H1 (cell line): ENCODE measurements at regions not wholly inside any gene's neighbourhood (a gene's known extent, or its start where the extent isn't known, plus 50 kb on each side); places are given as distances from the start of the nearest gene placed in this dataset.

Experiments used
- BACH1 ChIP-seq: IDR thresholded peaks from 2 replicates; pipeline ENCODE4 v1.6.1; 2012; ENCODE audit warnings: low read length, improper control_type of control experiment
- JUND ChIP-seq: IDR thresholded peaks from 2 replicates; pipeline ENCODE4 v1.6.1; 2011; ENCODE audit warnings: mild to moderate bottlenecking, improper control_type of control experiment, low read length
- POLR2A ChIP-seq, 2 experiments: IDR thresholded peaks; 1 replicate in 1 of 2; 2 replicates in 1 of 2; pipeline ENCODE4 v1.6.1; 2011; ENCODE audit warnings: low read depth in 2 of 2, low read length in 2 of 2, mild to moderate bottlenecking in 2 of 2; ENCODE audit errors: control extremely low read depth in 1 of 2
- POLR2AphosphoS5 ChIP-seq: IDR thresholded peaks from 2 replicates; pipeline ENCODE4 v1.6.1; 2011; ENCODE audit warnings: low read depth, low read length
- RAD21 ChIP-seq, 2 experiments: IDR thresholded peaks in 1 of 2; conservative IDR thresholded peaks in 1 of 2; 2 replicates each; pipeline ENCODE4 v1.6.1; 2011; ENCODE audit warnings: low read depth in 2 of 2, low read length in 2 of 2, improper control_type of control experiment in 1 of 2, inconsistent platforms in 1 of 2, mild to moderate bottlenecking in 1 of 2, moderate library complexity in 1 of 2
- RBBP5 ChIP-seq: IDR thresholded peaks from 2 replicates; pipeline ENCODE4 v1.7.1; 2012; ENCODE audit warnings: low read depth, mild to moderate bottlenecking, inconsistent platforms, low read length, moderate library complexity, borderline replicate concordance
- RFX5 ChIP-seq: IDR thresholded peaks from 2 replicates; pipeline ENCODE4 v1.6.1; 2011; ENCODE audit warnings: low read depth, low read length, improper control_type of control experiment, borderline replicate concordance
- SIN3A ChIP-seq, 2 experiments: IDR thresholded peaks in 1 of 2; conservative IDR thresholded peaks in 1 of 2; 2 replicates each; pipeline ENCODE4 v1.6.1; 2011 to 2012; ENCODE audit warnings: low read length in 2 of 2, improper control_type of control experiment in 1 of 2, low read depth in 1 of 2, mild to moderate bottlenecking in 1 of 2
- TAF1 ChIP-seq: IDR thresholded peaks from 2 replicates; pipeline ENCODE4 v1.6.1; 2011; ENCODE audit warnings: mild to moderate bottlenecking, low read depth, low read length
- TEAD4 ChIP-seq: IDR thresholded peaks from 2 replicates; pipeline ENCODE4 v1.6.1; 2012; ENCODE audit warnings: low read depth, low read length, inconsistent platforms, mixed read lengths
- YY1 ChIP-seq: IDR thresholded peaks from 2 replicates; pipeline ENCODE4 v1.6.1; 2011; ENCODE audit warnings: low read depth, mild to moderate bottlenecking, low read length
- TF ChIP-seq, protein P1 (sequence below), 3 experiments: IDR thresholded peaks; 1 replicate in 2 of 3; 2 replicates in 1 of 3; pipeline versions ENCODE4 v1.5.1 to v1.6.1; 2011; ENCODE audit warnings: low read length in 3 of 3, mild to moderate bottlenecking in 3 of 3, inconsistent platforms in 2 of 3, low read depth in 1 of 3, moderate library complexity in 1 of 3; ENCODE audit not compliant: insufficient read depth in 1 of 3; ENCODE audit errors: control extremely low read depth in 1 of 3
- TF ChIP-seq, protein P2 (sequence below): IDR thresholded peaks from 2 replicates; pipeline ENCODE4 v1.6.1; 2012; ENCODE audit warnings: low read length, inconsistent platforms
- TF ChIP-seq, protein P3 (sequence below): IDR thresholded peaks from 2 replicates; pipeline ENCODE4 v1.6.1; 2012; ENCODE audit warnings: inconsistent platforms

DNA sequence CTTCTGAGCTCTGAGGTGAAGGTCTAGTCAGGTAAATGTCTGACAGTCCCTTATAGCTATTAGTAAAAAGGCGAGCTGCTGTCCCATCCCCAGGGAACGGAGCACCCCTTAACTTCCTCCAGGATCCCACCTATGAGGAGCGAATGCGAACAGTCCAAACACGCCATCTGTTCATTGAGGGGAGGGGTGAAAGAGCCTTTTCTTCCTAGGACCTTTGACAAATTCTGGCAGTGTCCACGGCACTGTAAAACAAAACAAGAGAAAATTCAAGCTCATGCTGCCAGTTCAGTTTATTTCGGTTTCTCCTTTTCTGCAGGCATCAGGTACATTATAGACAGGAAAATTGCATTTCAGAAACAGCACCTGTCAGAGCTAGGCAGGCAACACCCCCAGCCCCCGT, 253.8 kb upstream of the CADM1 start:
- no peak for TF ChIP-seq TAF1
- no peak for TF ChIP-seq BACH1
- TF ChIP-seq SIN3A (conservative IDR thresholded peaks at IDR 0.05 in 1 of 2, IDR thresholded peaks at IDR 0.05 in 1 of 2; ENCODE audit: low read depth in 1 of 2, low read length in 2 of 2) = no peak
- TF ChIP-seq POLR2AphosphoS5 = no peak
- TF ChIP-seq, protein P1, sequence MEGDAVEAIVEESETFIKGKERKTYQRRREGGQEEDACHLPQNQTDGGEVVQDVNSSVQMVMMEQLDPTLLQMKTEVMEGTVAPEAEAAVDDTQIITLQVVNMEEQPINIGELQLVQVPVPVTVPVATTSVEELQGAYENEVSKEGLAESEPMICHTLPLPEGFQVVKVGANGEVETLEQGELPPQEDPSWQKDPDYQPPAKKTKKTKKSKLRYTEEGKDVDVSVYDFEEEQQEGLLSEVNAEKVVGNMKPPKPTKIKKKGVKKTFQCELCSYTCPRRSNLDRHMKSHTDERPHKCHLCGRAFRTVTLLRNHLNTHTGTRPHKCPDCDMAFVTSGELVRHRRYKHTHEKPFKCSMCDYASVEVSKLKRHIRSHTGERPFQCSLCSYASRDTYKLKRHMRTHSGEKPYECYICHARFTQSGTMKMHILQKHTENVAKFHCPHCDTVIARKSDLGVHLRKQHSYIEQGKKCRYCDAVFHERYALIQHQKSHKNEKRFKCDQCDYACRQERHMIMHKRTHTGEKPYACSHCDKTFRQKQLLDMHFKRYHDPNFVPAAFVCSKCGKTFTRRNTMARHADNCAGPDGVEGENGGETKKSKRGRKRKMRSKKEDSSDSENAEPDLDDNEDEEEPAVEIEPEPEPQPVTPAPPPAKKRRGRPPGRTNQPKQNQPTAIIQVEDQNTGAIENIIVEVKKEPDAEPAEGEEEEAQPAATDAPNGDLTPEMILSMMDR (IDR thresholded peaks at IDR 0.05; ENCODE audit: control extremely low read depth in 1 of 3, insufficient read depth in 1 of 3, low read depth in 1 of 3, low read length in 3 of 3) = no peak
- TF ChIP-seq RFX5 = no peak
- no peak for TF ChIP-seq YY1
- no peak for TF ChIP-seq JUND
- TF ChIP-seq, protein P2, sequence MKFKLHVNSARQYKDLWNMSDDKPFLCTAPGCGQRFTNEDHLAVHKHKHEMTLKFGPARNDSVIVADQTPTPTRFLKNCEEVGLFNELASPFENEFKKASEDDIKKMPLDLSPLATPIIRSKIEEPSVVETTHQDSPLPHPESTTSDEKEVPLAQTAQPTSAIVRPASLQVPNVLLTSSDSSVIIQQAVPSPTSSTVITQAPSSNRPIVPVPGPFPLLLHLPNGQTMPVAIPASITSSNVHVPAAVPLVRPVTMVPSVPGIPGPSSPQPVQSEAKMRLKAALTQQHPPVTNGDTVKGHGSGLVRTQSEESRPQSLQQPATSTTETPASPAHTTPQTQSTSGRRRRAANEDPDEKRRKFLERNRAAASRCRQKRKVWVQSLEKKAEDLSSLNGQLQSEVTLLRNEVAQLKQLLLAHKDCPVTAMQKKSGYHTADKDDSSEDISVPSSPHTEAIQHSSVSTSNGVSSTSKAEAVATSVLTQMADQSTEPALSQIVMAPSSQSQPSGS = no peak
- no peak for TF ChIP-seq RBBP5
- no peak for TF ChIP-seq RAD21 (IDR thresholded peaks at IDR 0.05 in 1 of 2, conservative IDR thresholded peaks at IDR 0.05 in 1 of 2; ENCODE audit: low read depth in 2 of 2, low read length in 2 of 2)
- TF ChIP-seq, protein P3, sequence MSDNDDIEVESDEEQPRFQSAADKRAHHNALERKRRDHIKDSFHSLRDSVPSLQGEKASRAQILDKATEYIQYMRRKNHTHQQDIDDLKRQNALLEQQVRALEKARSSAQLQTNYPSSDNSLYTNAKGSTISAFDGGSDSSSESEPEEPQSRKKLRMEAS = no peak
- TF ChIP-seq TEAD4 = no peak
- TF ChIP-seq POLR2A (IDR thresholded peaks at IDR 0.05; ENCODE audit: control extremely low read depth in 1 of 2, low read depth in 2 of 2, low read length in 2 of 2) = no peak
